ENCODE measurements at regions not wholly inside any gene's neighbourhood (a gene's known extent, or its start where the extent isn't known, plus 50 kb on each side); places are given as distances from the start of the nearest gene placed in this dataset.

- 1% methylated on average over 2 of the region's 2 CpGs for WGBS (ENCODE audit: low lambda C conversion rate)
- H3K4me2 ChIP-seq (ENCODE audit: low read depth, low read length): no peak overlapping the region
- no peak overlapping the region for H3K4me3 ChIP-seq (replicated peaks in 1 of 3; ENCODE audit: insufficient read depth in 1 of 3, low read depth in 2 of 3, low read length in 3 of 3)
- no peaks in the 10 kb centered on the region for H3K9me3 ChIP-seq (ENCODE audit: low read length)
- no peak overlapping the region for H3K9ac ChIP-seq (ENCODE audit: insufficient read depth, low read depth, low read length)
- no peak overlapping the region for H2AFZ ChIP-seq (ENCODE audit: low read length)
- CTCF ChIA-PET (ENCODE audit: low intra/inter-chr PET ratio, low total read pairs): no interaction called here
- POLR2A ChIA-PET: no interaction called here
- BruUV-seq (replicated peaks): no TSS peak
- no peaks in the 10 kb centered on the region for H3K27me3 ChIP-seq (ENCODE audit: control insufficient read depth in 1 of 2, insufficient read depth in 2 of 2, low read length in 2 of 2)
- H3K27ac ChIP-seq (ENCODE audit: extremely low read length, insufficient read depth, low read length): no peak overlapping the region
- FAIRE-seq: no peak
- in situ Hi-C loops (cut with HindIII; ENCODE audit: extremely low pct_ligation_motif_present, low pct_unique_long_range_greater_than_20kb): no loop called here
- no peaks in the 10 kb centered on the region for H3K36me3 ChIP-seq (replicated peaks in 1 of 2; ENCODE audit: control insufficient read depth in 1 of 2, insufficient read depth in 2 of 2, low read length in 2 of 2)
- intact Hi-C loops (cut with micrococcal nuclease; ENCODE audit: unreplicated experiment): no loop called here
- H4K20me1 ChIP-seq (ENCODE audit: insufficient read depth, low read length): no peaks in the 10 kb centered on the region
- no peak for DNase-seq (ENCODE audit: low spot score)
- no peak for ATAC-seq
- H3K79me2 ChIP-seq (ENCODE audit: insufficient read depth, low read length): no peaks in the 10 kb centered on the region
- H3K4me1 ChIP-seq (ENCODE audit: insufficient read depth, low read length): no peaks in the 10 kb centered on the region
- TF ChIP-seq, protein P1, sequence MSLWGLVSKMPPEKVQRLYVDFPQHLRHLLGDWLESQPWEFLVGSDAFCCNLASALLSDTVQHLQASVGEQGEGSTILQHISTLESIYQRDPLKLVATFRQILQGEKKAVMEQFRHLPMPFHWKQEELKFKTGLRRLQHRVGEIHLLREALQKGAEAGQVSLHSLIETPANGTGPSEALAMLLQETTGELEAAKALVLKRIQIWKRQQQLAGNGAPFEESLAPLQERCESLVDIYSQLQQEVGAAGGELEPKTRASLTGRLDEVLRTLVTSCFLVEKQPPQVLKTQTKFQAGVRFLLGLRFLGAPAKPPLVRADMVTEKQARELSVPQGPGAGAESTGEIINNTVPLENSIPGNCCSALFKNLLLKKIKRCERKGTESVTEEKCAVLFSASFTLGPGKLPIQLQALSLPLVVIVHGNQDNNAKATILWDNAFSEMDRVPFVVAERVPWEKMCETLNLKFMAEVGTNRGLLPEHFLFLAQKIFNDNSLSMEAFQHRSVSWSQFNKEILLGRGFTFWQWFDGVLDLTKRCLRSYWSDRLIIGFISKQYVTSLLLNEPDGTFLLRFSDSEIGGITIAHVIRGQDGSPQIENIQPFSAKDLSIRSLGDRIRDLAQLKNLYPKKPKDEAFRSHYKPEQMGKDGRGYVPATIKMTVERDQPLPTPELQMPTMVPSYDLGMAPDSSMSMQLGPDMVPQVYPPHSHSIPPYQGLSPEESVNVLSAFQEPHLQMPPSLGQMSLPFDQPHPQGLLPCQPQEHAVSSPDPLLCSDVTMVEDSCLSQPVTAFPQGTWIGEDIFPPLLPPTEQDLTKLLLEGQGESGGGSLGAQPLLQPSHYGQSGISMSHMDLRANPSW (CRISPR knock-in tag; IDR thresholded peaks at IDR 0.05; ENCODE audit: borderline replicate concordance): no peak
- TF ChIP-seq ZNF713 (CRISPR knock-in tag; IDR thresholded peaks at IDR 0.05) (no peak), ZNF33A (CRISPR knock-in tag; IDR thresholded peaks at IDR 0.05; ENCODE audit: borderline replicate concordance) (no peak), ZNF446 (CRISPR knock-in tag; IDR thresholded peaks at IDR 0.05) (no peak), ZNF101 (CRISPR knock-in tag; IDR thresholded peaks at IDR 0.05; ENCODE audit: borderline replicate concordance, low read depth) (no peak), MAFF (IDR thresholded peaks at IDR 0.05; ENCODE audit: low read depth, low read length) (no peak), ZNF75D (CRISPR knock-in tag; IDR thresholded peaks at IDR 0.05; ENCODE audit: borderline replicate concordance) (no peak), ZMYM3 (CRISPR knock-in tag; IDR thresholded peaks at IDR 0.05) (no peak)
Measured at GRCh38 chr5:129405222-129405621, 54.9 kb upstream of the ADAMTS19 start.

All from HepG2 (cell line).